GM19238 (cell line): ENCODE measurements at regions not wholly inside any gene's neighbourhood (a gene's known extent, or its start where the extent isn't known, plus 50 kb on each side); places are given as distances from the start of the nearest gene placed in this dataset.
"Not testable (repeated sequence)": the region's sequence is repeated elsewhere in the genome, so short reads cannot be mapped to it uniquely, and the experiment has no call there.

Source experiments
- DNase-seq: peaks from one replicate; pipeline ENCODE4 v3.0.0; 2011; ENCODE audit warnings: low spot score; ENCODE audit not compliant: insufficient read length

DNA sequence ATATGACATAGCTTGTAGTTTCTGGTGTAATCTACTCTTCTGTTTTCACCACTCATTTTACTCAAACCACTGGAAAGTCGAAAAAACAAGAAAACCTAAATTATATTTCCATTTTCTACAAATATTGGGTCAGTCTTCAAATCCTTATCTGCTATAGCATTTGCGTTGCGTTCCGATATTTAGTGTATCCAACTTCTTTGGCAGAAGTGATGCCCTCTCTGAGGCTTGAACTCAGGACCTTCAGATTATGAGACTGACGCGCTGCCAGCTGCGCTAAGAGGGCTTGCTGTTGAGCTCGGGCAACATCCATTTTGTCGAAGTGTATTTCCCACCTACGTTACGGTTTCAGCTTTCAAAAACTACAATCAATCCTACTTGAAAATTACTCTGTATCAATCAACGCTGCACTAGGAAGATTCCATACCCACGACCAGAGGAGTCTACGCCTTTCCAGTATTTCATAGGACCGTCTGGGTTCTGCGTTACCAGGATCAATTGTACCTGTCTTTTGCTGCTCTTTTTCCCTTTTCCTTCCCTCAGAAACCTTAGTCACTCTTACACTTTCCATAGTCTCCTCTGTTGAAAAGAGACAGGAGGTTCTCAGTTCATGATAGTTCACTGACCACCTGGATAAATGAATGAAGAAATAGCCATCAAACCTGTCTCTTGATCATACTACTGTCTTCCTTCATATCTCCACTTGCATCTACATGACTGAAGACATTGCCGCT, 140.5 kb upstream of the ZNF322 start:
- not testable (repeated sequence) for DNase-seq

GRCh38 chr6:26803762-26804161, 144.2 kb upstream of the ZNF322 start:
- DNase-seq, result not testable (repeated sequence)

DNA sequence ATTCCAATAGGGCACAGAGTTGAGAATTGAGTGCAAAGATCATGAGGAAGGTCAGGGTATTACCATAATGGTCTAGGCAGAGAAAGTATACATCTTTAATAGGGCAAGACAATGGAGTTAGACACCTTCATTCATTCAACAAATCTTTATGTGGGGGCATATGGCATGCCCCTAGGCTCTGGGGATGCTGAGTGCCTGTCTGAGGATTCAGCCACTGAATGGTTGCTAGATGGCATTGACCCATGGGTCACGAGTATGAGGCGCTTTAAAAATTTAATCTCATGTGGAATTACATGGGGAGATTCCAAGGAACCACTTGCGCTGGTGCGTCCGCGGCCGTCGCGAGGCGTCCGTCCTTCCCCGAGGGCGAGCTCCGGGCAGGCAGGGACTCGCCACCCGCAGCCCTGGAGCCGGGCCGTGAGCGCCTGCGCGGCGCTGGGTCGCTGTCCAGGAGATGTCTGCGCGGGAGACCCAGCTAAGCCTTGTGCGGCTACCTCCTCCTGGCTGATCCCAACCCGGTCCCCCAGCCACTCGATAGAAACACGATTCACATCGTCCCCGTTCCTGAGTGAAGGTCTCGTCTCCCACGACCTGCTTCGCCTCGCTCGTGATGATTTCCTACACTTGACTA, 152.1 kb upstream of the ZNF322 start:
- not testable (repeated sequence) for DNase-seq

GRCh38 chr6:26818640-26819225, 159.2 kb upstream of the ZNF322 start:
- DNase-seq, result not testable (repeated sequence)

DNA sequence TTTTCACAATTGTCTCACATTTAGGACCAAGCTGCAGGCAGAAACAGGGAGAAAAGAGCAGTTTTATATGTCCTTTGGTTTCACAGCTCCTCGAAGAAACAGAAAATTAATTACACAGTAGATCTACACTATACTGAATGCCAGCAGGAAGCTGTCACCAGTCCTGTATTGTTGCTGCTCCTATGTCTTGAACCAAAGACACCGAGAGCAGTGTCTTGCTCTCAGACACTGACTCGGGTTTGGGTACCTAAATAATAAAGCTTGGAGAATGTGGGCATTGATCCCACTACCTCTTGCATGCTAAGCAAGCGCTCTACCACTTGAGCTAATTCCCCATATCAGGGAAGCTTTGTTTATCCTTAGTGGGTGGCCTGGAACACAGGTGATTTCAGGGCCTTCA, 168.4 kb upstream of the ZNF322 start:
- not testable (repeated sequence) for DNase-seq

DNA sequence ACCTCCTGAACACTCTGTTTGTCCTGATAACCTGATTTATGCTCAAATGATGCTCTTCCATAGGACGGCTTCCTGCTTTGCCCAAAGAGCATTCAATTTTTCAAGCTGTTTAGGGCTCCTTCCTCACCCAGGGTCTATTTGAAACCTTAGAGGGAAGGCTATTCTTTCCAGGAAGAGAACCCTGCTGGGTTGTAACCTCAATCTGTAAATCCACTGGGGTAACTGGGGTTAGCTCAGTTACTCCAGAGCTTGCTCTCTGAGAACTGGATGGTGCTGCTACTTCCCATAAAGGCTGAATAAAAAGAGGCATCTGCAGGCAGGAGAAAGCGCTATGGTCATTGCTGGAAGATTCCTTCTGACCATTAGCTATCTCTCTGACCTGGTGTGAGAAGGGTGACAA, 169.9 kb upstream of the ZNF322 start:
- not testable (repeated sequence) for DNase-seq

DNA sequence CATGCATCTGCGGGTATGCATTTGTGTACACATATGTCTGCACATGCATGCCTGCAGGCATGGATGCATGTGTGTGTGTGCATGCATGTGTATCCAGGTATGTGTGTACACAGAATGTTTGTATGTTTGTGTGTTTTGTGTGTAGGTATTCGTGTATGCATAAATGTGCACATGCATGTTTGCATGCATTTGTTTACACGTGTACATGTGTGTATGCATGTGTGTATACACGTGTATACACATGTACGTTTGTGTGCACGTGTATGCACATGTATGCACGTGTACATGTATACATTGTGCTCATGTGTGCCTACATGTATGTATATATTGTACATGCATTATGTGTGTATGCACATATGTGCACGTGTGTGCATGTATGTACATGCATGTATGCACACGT, 171.4 kb upstream of the ZNF322 start:
- DNase-seq, result not testable (repeated sequence)

DNA sequence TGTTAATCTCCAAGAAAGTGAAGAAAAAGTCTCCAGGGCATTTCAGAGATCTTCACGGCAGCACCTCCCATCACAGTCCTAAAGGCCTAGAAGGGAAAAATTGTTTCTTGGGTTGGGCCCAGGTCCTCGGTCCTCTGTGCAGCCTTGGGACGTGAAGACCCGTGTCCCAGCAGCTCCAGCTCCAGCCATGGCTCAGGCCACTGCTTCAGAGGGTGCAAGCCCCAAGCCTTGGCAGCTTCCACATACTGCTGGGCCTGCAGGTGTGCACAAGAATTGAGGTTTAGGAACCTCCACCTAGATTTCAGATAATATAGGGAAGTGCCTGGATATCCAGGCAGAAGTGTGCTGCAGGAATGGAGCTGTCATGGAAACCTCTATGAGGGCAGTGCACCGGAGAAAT, 176.2 kb upstream of the ZNF322 start:
- not testable (repeated sequence) for DNase-seq

GRCh38 chr6:26836657-26837056, 177.1 kb upstream of the ZNF322 start:
- DNase-seq, result not testable (repeated sequence)

DNA sequence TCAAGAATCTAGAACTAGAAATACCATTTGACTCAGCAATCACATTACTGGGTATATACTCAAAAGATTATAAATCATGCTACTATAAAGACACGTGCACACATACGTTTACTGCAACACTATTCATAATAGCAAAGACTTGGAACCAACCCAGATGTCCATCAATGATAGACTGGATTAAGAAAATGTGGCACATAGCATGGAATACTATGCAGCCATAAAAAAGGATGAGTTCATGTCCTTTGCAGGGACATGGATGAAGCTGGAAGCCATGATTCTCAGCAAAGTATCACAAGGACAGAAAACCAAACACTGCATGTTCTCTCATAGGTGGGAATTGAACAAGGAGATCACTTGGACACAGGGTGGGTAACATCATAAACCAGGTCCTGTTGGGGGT, 185.3 kb upstream of the ZNF322 start:
- not testable (repeated sequence) for DNase-seq

- not testable (repeated sequence) for DNase-seq
These were observed 197.7 kb upstream of the ZNF322 start for GRCh38 chr6:26857289-26857688.

GRCh38 chr6:26859067-26859770, 199.7 kb upstream of the ZNF322 start:
- DNase-seq, result not testable (repeated sequence)

- not testable (repeated sequence) for DNase-seq
These were observed 200.2 kb upstream of the ZNF322 start for GRCh38 chr6:26859771-26860163.

DNA sequence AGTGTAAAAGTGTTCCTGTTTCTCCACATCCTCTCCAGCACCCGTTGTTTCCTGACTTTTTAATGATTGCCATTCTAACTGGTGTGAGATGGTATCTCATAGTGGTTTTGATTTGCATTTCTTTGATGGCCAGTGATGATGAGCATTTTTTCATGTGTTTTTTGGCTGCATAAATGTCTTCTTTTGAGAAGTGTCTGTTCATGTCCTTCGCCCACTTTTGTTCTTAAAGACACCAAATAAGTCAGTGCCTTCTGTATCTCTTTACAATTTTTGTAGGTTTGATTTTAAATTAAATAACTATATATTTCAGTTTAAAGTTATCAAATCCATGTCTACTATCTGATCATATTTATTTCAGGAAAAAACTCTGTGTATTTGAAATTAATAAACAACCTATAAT, 202.4 kb upstream of the ZNF322 start:
- not testable (repeated sequence) for DNase-seq

GRCh38 chr6:26863641-26864040, 204.1 kb upstream of the ZNF322 start:
- DNase-seq, result not testable (repeated sequence)

DNA sequence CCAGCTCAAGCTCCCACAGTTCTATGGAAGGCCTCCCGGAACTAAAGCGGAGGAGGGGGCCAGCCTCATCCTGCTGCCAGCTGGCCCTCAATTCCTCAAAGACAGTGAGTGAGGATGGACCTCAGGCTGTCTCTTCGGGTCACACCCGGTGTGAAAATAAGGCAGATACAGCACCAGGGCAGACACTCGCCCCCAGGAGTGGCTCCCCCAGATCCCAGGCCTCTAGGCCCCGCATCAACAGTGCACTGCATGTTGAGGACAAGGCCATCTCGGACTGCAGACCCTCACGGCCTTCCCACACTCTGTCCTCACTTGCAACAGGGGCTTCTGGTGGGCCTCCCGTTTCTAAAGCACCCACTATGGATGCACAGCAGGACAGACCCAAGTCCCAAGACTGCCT, 239.2 kb upstream of the ZNF322 start:
- not testable (repeated sequence) for DNase-seq

DNA sequence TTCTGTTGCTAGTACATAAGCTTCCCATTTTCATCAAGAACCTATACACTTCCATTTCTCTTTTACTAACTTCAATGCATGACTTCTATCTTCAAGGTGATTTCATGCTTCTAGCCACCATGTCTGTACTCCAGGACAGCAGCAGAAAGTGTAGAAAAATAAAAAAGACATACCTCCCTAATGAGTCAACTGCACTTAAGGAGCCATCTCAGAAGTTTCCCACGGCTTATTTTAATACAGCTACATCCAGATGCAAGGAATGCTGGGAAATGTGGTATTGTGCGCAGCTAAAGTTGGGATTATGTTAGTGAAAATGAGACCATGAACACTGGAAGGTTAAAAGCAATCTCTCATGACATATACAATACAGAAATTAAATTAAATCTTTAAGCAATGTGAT, 264.7 kb upstream of the ZNF322 start:
- DNase-seq, result not testable (repeated sequence)

DNA sequence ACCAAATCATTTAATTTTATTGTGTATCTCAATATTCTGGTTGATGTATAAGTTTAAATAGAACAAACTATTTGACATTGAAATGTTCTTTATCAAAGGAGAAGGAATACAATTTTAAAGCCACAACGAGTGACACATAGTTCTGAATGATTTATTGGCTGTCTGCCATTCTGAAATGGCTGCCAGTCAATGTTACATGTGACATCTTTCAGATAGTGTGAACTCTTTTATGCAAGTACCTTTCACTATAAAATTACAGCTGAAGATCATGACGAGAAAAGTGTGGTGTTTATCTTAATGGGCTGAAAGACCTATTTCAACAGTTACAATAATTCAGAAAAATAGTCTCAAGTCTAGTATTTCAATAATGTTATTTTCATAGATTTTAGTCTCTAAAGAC, 268.6 kb upstream of the ZNF322 start:
- DNase-seq, result not testable (repeated sequence)

GRCh38 chr6:26937258-26937657, 277.7 kb upstream of the ZNF322 start:
- not testable (repeated sequence) for DNase-seq

DNA sequence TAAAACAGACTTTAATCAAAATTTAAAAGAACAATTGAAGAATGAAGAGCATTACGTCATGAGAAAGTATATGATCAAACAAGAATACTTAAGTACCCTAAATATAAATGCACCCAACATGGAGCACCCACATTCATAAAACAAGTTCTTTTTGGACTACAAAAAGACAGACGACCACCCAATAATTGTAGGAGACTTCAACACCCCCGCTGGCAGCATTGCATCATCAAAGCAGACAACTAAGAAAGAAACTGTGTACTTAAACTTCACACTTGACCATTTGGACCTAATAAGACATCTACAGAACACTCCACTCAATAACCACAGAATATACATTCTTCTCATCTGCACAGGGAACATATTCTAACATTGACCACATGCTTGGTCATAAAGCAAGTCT, 291.7 kb upstream of the ZNF322 start:
- DNase-seq, result not testable (repeated sequence)

DNA sequence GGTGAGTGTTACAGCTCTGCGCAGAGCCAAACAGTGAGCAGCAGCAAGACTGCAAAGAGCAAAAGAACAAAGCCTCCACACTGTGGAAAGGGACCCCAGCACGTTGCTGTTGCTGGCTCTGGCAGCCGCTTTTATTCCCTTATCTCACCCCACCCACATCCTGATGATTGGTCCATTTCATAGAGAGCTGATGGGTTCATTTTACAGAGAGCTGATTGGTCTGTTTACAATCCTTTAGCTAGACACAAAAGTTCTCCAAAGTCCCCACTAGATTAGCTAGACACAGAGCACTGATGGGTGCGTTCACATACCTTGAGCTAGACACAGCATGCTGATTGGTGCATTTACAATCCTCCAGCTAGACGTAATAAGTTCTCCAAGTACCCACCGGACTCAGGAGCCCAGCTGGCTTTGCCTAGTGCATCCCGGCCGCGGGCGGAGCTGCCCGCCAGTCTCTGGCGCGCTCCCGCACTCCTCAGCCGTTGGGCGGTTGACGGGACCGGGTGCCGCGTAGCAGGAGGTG, 291.4 kb upstream of the PRSS16 start:
- DNase-seq, result not testable (repeated sequence)
